HG03139 (cell line): ENCODE measurements at regions not wholly inside any gene's neighbourhood (a gene's known extent, or its start where the extent isn't known, plus 50 kb on each side); places are given as distances from the start of the nearest gene placed in this dataset.

ENCODE experiments used
- ATAC-seq: cut with Tn5 transposase; IDR thresholded peaks from one replicate; pipeline ENCODE4 v1.9.1; 2021; ENCODE audit not compliant: unreplicated experiment

GRCh38 chr1:70916034-70916427 lies 131.6 kb downstream of the PTGER3 start:
- no peak for ATAC-seq

DNA sequence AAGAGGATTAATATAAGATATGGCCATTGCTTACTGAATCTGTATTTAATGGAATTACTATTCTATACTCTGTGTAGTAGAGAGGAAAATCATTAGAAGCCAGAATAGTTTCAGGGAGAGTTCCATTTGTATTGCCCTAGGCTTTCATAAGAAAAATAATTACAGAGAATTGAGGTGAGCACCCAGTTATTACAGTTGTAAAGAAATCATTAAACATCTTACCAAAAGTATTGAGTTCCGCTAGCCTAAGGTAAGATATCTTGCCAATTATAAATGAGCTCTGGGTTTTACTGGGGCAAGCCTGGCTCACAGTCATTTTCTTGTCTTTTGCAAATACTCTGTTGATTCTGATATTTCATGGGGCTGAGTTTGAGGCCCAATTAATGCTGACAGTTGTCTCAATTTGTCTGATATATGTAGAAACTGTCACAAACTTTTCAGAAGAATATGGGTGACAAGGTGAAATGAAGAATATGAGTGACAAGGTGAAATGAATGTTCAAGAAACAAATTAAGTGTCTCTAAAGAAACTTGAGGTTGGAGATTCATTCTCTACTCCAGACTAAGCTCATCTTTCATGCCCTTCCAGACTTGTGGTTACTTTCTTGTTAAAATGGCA lies 127.8 kb downstream of the PTGER3 start:
- ATAC-seq: no peak
